ENCODE measurements at regions not wholly inside any gene's neighbourhood (a gene's known extent, or its start where the extent isn't known, plus 50 kb on each side); places are given as distances from the start of the nearest gene placed in this dataset.
A peak's percentile ranks its signal among the peaks of the same experiment; 100 is the strongest.

DNA sequence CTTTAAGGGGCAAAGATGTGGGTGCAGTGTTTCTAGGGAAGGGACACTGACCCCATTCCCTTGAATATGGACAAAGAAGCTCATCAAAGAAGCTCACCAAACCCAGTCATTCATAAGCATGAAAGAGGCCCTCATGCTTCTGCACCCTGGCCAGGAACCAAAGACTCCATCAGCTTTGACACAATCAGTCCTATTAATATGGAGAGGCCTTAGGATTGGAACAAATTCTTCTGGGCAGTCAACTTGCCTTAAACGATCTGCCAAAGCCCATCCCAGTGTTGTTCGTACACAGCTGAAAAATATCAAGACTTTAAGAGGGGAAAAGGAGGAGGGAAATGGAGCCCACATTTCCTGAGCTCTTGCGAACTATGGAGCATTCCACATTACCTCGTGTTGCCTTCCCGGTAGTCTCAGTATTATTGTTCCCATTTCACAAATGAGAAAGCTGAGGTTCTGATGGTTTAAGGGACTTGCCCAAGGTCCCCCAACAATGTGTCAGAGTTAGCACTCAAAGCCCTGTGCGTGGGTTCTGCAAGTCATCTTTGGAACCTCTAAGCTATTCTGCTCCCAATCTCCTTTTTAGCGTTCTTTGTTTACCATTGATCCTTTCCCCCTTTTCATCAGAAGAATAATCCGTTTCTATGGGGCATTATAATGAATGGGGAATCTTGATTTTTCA lies 161.9 kb downstream of the ZBTB18 start:
- no peak for DNase-seq
- intact Hi-C loops (cut with micrococcal nuclease): no loop called here
- peak; percentile 78 for ATAC-seq

DNA sequence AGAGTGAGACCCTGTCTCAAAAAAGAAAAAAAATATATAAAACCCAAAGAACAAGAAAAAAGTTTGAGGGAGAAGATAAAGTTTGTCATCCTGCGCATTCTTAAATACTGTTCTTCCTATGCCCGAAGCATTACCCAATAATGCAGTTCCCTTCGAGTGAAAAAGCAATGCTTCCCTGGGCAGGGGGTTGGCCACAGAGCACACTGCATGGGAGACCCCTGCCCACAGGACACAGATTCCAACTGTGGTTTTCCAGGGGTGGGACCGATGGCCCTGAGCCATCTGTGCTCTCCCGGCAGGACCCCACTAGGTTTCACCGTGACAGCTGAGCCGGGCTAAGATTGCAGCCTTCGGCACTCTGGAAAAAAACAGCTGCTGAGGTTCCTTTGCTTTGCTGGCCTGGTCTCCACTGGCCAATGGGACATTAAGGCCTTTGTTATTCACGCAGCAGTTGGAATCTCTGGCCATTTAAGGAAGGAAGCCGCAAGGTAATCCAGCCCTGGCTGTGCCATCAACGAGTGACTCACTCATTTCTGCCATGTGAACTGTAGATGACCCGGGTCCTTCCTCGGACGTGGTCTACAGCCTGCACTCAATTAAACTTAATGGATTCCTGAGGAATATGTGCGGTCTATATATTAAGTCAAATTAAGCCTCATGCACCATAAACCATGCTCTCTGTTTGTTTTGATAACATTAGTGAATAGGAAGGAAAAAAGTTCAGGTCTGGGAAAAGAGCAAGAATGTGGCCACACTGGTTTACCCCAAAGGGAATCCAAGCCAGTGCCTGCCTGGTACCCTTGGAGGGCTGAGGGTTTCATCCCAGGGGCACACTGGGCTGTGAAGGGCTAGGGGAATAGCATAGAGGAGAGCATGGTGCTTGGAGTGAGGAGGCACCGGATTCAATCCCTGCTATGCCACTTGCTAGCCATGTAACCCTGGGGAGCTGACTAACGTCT lies 163.2 kb downstream of the ZBTB18 start:
- intact Hi-C loops (cut with micrococcal nuclease): no loop called here
- ATAC-seq (peak; percentile 53), DNase-seq (peak; percentile 39)

- intact Hi-C loops (cut with micrococcal nuclease): no loop called here
- DNase-seq (no peak), ATAC-seq (no peak)
Measured at GRCh38 chr1:244216836-244217235, 165.8 kb downstream of the ZBTB18 start.

- no peak for ATAC-seq
- intact Hi-C loops (cut with micrococcal nuclease): no loop called here
Measured at GRCh38 chr1:244217711-244218110, 166.6 kb downstream of the ZBTB18 start.

DNA sequence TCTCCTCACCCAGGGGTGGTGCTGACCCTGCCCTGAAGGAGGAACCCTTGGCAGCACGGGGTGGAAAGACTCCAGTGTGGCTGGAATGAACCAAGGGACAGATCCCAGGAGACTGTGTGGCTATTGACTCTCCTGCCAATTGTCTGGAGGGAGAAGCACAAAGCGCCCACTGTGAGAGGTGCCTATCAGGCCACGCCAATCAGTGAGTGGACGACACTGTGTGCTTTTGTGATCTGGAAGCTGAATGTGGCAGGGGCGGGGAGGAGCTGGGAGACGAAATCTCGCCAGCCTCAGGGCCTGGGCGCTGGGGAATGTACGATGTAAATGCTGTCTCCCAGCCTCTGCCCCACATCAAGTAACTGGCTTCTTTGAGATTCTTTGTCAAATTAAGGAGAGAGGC lies 167.1 kb downstream of the ZBTB18 start:
- ATAC-seq (no peak), DNase-seq (no peak)
- intact Hi-C loops (cut with micrococcal nuclease): no loop called here

More at GRCh38 chr1:244217711-244218110, 166.6 kb downstream of the ZBTB18 start:
- no peak for DNase-seq

DNA sequence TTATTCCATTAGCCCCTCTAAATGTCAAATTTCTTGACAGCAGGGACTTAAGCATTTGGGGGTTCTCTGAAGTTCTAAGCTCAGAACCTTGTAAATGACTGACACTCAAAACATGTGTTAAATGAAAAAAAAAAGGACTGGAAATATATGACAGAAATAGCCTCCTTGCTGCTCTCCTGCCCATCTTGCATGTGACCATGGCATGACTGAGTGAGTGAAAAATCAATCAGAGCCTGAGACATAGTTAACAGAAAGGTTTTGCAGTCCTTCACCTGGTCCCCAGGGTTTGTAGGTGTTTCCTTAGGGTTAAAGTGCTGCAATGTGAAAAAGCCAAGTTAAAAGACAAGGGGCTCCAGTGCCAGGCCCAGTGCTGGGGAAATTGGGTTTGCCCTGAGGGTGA lies 168.1 kb downstream of the ZBTB18 start:
- no peak for ATAC-seq
- intact Hi-C loops (cut with micrococcal nuclease): no loop called here

DNA sequence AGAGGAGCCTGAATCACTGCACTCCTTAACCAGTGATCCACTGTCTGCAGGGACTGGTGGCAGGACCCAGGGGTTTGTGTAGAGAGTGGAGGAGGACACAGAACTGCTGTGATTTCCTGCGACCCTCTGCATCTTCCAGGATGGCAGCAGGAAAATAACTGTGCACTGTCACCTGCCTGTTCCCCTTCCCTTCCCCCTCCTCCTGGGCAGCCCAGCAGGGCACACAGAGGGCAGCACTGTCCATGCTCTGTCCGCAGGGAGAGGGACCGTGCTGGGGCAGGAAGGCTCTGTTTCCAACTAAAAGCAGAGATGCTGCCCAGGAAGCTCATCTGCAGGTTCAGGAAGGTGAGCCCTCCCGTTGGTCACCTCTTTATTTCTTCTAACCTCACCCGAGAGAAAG lies 168.7 kb downstream of the ZBTB18 start:
- no peak for DNase-seq
- no peak for ATAC-seq
- intact Hi-C loops (cut with micrococcal nuclease): no loop called here

More for the DNA sequence above, 168.1 kb downstream of the ZBTB18 start:
- DNase-seq: no peak

GRCh38 chr1:244220410-244220809 lies 169.3 kb downstream of the ZBTB18 start:
- DNase-seq (no peak), ATAC-seq (no peak)
- intact Hi-C loops (cut with micrococcal nuclease): no loop called here

DNA sequence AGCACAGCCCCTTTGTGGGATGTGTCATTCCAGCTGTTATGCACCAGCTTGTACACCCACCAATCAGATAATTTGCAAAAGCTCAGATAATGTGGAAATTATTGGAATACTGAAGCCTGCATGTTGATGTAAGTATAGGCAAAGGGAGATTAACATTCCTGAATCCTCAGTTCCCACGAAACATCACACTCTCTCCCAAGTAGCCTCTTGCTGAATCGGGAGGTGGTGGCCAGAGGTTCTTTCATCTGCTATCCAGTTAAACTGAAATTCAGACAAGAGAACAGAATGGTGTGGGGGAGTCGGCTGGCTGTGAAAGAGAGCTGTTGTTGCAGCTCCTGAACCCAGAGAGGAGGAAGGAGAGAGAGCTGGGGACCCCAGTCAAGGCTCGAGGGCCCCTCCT lies 170.9 kb downstream of the ZBTB18 start:
- ATAC-seq (no peak), DNase-seq (no peak)
- intact Hi-C loops (cut with micrococcal nuclease): no loop called here

- ATAC-seq: peak; percentile 52
- peak; percentile 60 for DNase-seq
Measured at GRCh38 chr1:244224487-244225430, 173.7 kb downstream of the ZBTB18 start.

DNA sequence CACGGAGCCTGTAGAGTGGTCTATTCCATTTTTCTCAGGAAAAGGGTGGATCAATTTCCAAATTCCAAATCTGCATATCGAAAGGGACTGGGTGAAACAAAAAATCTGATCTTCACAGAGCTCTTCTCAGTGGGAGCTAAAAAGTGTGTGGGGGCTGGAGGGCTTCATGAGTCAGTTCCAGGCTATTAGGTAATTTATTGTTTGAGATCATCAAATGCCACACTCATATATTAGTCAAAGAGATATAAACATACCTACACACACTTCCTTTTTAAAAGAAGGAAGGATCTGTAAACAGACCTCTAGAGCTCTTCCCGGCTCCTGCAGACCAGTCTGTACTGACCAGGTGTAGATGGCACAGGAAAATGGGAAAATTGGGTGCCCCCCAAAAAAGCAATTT lies 175.4 kb downstream of the ZBTB18 start:
- DNase-seq (no peak), ATAC-seq (no peak)
- intact Hi-C loops (cut with micrococcal nuclease): no loop called here

More at GRCh38 chr1:244224487-244225430, 173.7 kb downstream of the ZBTB18 start:
- intact Hi-C loops (cut with micrococcal nuclease): no loop called here

DNA sequence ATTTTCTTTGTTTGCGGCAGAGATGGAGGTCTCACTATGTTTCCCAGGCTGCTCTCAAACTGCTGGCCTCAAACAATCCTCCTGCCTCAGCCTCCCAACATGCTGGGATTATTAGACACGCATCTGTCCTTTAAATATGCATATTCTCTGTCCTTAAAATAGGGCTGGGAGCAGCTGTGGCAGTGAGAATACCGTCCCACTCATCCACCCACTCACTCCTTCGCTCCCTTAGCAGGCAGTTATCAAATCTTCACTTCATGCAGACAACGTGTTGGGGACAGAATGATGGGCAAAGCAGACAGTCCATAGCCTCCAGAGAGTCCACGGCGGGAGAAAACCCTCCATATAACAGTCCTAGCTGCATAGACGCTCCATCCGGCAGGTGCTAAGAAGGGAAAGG lies 179.4 kb downstream of the ZBTB18 start:
- intact Hi-C loops (cut with micrococcal nuclease): no loop called here
- DNase-seq (no peak), ATAC-seq (no peak)

DNA sequence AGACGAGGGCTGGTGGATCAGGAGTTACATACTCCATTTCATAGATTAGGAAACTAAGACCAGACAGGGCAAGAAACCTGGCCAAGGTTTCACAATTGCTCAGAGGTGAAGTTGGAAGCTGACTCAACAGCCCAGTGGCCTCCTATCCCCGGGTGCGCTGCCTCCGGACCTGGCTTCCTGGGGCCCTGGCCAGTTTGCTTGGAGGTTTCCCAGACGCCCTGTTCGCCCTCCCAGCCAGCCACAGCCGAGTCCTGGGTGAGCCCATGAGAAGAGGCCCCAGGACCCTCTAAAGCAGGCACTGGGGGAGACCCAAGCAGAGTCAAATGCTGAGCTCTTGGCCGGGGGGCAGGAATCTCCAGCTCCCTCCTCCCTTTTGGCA lies 180.1 kb downstream of the ZBTB18 start:
- intact Hi-C loops (cut with micrococcal nuclease): no loop called here
- DNase-seq (no peak), ATAC-seq (peak; percentile 24)

- intact Hi-C loops (cut with micrococcal nuclease): no loop called here
- DNase-seq: peak; percentile 52
- ATAC-seq: peak; percentile 60
Measured at GRCh38 chr1:244231572-244232315, 180.7 kb downstream of the ZBTB18 start.

GRCh38 chr1:244234009-244234643 lies 183.0 kb downstream of the ZBTB18 start:
- no peak for ATAC-seq
- intact Hi-C loops (cut with micrococcal nuclease): no loop called here
- DNase-seq: no peak

DNA sequence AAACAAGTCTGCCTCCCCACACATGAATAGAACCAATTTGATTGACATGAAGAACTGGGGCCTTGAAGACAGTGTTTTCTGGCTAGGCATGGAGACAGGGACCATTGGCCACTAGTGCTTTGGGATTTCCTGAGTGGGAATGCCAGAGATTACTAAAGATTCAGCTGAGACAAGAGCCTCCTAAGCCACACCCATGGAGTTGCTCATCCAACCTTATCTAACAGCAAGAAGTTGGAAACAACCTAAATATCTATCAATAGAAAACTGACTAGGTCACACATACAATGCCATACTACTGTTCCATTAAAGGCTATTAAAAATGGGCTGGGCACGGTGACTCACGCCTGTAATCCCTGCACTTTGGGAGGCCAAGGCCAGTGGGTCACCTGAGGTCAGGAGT lies 184.1 kb downstream of the ZBTB18 start:
- DNase-seq (no peak), ATAC-seq (no peak)
- intact Hi-C loops (cut with micrococcal nuclease): no loop called here

GRCh38 chr1:244236101-244236500 lies 185.0 kb downstream of the ZBTB18 start:
- intact Hi-C loops (cut with micrococcal nuclease): no loop called here
- ATAC-seq (no peak), DNase-seq (no peak)

GRCh38 chr1:244236721-244237120 lies 185.6 kb downstream of the ZBTB18 start:
- no peak for DNase-seq
- ATAC-seq: no peak
- intact Hi-C loops (cut with micrococcal nuclease): no loop called here
